C4-2B (cell line): ENCODE measurements at regions not wholly inside any gene's neighbourhood (a gene's known extent, or its start where the extent isn't known, plus 50 kb on each side); places are given as distances from the start of the nearest gene placed in this dataset.

Experiments used
- ZFX ChIP-seq: fragments of 450-650 bp; IDR thresholded peaks from 2 replicates; pipeline ENCODE4 v1.6.1; 2017
- TF ChIP-seq, protein P1 (sequence below): fragments of 450-650 bp; conservative IDR thresholded peaks from 2 replicates; pipeline ENCODE4 v1.5.1; 2017; ENCODE audit warnings: mild to moderate bottlenecking

DNA sequence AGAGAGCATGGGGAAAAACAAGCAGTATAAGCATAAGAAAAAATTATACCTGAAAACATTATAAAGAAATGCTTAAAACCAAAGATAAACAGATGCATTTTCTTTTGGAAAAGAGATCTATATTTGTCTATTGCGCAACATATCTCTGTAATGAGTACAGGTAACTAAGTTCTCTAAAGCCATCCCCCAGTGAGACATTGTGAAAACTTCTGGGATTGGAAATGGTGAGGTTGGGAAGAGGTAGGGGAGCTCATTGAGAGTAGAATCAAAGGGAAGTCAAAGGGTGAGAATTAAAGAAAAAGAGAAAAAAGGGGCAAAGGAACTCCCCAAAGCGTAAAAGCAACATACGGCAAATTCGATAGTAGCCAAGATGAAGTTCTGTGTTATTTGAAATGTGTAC lies 257.9 kb upstream of the RBFOX1 start:
- TF ChIP-seq, protein P1, sequence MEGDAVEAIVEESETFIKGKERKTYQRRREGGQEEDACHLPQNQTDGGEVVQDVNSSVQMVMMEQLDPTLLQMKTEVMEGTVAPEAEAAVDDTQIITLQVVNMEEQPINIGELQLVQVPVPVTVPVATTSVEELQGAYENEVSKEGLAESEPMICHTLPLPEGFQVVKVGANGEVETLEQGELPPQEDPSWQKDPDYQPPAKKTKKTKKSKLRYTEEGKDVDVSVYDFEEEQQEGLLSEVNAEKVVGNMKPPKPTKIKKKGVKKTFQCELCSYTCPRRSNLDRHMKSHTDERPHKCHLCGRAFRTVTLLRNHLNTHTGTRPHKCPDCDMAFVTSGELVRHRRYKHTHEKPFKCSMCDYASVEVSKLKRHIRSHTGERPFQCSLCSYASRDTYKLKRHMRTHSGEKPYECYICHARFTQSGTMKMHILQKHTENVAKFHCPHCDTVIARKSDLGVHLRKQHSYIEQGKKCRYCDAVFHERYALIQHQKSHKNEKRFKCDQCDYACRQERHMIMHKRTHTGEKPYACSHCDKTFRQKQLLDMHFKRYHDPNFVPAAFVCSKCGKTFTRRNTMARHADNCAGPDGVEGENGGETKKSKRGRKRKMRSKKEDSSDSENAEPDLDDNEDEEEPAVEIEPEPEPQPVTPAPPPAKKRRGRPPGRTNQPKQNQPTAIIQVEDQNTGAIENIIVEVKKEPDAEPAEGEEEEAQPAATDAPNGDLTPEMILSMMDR: no peak
- TF ChIP-seq ZFX: no peak
